ENCODE measurements at regions not wholly inside any gene's neighbourhood (a gene's known extent, or its start where the extent isn't known, plus 50 kb on each side); places are given as distances from the start of the nearest gene placed in this dataset.

DNA sequence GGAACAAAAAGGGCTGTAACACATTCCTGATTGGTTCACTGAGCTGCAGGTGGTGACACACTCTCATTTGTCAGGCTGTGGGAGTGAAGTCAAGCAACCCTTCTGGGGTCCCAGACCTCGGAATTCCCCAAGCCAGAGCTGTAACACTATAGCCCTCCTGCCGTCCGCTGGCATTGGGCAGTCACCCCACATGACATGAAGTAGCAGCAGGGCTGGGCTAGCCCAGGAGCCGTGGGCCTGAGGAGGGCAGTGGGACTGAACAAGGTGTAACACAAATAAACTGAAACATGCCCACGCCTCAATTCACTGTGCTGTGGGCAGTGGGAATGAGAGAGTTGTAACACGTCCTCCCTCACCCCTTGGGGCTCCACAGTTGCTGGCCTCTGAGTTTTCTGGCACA is 689.1 kb upstream of the EYS start:
- no TSS peak for BruUV-seq (replicated peaks)
- in situ Hi-C loops (cut with MboI) (no loop called here), intact Hi-C loops (cut with micrococcal nuclease) (no loop called here)
- H3K9me3 ChIP-seq (replicated peaks; ENCODE audit: control insufficient read depth, insufficient read depth, low read depth, low read length) = no peaks in the 10 kb centered on the region
- TF ChIP-seq ESRRB (CRISPR knock-in tag; IDR thresholded peaks at IDR 0.05; ENCODE audit: borderline replicate concordance) (no peak), SUPT5H (IDR thresholded peaks at IDR 0.05) (no peak), KLF1 (tag; IDR thresholded peaks at IDR 0.05) (no peak), ZNF445 (CRISPR knock-in tag; IDR thresholded peaks at IDR 0.05; ENCODE audit: low read depth) (no peak), ZNF274 (IDR thresholded peaks at IDR 0.05; ENCODE audit: borderline replicate concordance, low read depth, low read length) (no peak), ZNF282 (CRISPR knock-in tag; IDR thresholded peaks at IDR 0.05) (no peak), POLR2A (conservative IDR thresholded peaks at IDR 0.05) (no peak), ETV5 (CRISPR knock-in tag; IDR thresholded peaks at IDR 0.05; ENCODE audit: low read depth) (no peak), NFXL1 (CRISPR knock-in tag; IDR thresholded peaks at IDR 0.05) (no peak), ZNF507 (tag; conservative IDR thresholded peaks at IDR 0.05) (no peak), ZNF175 (CRISPR knock-in tag; IDR thresholded peaks at IDR 0.05; ENCODE audit: low read depth) (no peak), ZZZ3 (IDR thresholded peaks at IDR 0.05) (no peak), ILF3 (IDR thresholded peaks at IDR 0.05; ENCODE audit: borderline replicate concordance) (no peak)
- TF ChIP-seq, protein P1, sequence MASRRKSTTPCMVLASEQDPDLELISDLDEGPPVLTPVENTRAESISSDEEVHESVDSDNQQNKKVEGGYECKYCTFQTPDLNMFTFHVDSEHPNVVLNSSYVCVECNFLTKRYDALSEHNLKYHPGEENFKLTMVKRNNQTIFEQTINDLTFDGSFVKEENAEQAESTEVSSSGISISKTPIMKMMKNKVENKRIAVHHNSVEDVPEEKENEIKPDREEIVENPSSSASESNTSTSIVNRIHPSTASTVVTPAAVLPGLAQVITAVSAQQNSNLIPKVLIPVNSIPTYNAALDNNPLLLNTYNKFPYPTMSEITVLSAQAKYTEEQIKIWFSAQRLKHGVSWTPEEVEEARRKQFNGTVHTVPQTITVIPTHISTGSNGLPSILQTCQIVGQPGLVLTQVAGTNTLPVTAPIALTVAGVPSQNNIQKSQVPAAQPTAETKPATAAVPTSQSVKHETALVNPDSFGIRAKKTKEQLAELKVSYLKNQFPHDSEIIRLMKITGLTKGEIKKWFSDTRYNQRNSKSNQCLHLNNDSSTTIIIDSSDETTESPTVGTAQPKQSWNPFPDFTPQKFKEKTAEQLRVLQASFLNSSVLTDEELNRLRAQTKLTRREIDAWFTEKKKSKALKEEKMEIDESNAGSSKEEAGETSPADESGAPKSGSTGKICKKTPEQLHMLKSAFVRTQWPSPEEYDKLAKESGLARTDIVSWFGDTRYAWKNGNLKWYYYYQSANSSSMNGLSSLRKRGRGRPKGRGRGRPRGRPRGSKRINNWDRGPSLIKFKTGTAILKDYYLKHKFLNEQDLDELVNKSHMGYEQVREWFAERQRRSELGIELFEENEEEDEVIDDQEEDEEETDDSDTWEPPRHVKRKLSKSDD (conservative IDR thresholded peaks at IDR 0.05; ENCODE audit: low read length) = no peak
- no peak overlapping the region for H2AFZ ChIP-seq (ENCODE audit: low read depth, low read length)
- H3K27ac ChIP-seq (ENCODE audit: extremely low read depth, low read depth, low read length) = no peak overlapping the region
- 0% methylated on average over 5 of the region's 6 CpGs for WGBS (ENCODE audit: insufficient coverage, low coverage, missing lambda C conversion rate)
- DNase-seq (ENCODE audit: extremely low read depth in 1 of 4, low spot score in 3 of 4) = no peak
- ChIA-PET POLR2A (no interaction called here), CTCF (ENCODE audit: low intra/inter-chr PET ratio) (no interaction called here)
- no peaks in the 10 kb centered on the region for H4K20me1 ChIP-seq (replicated peaks; ENCODE audit: control insufficient read depth, insufficient read depth, low read length)
- H3K27me3 ChIP-seq (ENCODE audit: control insufficient read depth in 2 of 2, insufficient read depth in 2 of 2, low read length in 2 of 2) = no peaks in the 10 kb centered on the region
- no peak overlapping the region for H3K4me3 ChIP-seq
- no peak overlapping the region for H3K9ac ChIP-seq (ENCODE audit: insufficient read depth in 1 of 2, low read depth in 2 of 2, low read length in 2 of 2)
- H3K36me3 ChIP-seq (ENCODE audit: control insufficient read depth, insufficient read depth, low read length) = no peaks in the 10 kb centered on the region
- no peaks in the 10 kb centered on the region for H3K9me1 ChIP-seq (ENCODE audit: control insufficient read depth, insufficient read depth, low read length)
- H3K4me2 ChIP-seq (ENCODE audit: insufficient read depth, low read length) = no peak overlapping the region
- no peak for ATAC-seq
- H3K79me2 ChIP-seq (ENCODE audit: control insufficient read depth, insufficient read depth, low read length) = no peaks in the 10 kb centered on the region
- no peaks in the 10 kb centered on the region for H3K4me1 ChIP-seq (replicated peaks in 1 of 2; ENCODE audit: control insufficient read depth in 2 of 2, insufficient read depth in 2 of 2, low read length in 2 of 2)
- FAIRE-seq = no peak

All from K562 (cell line).